Non-pigmented ciliary epithelial cell (primary cell): ENCODE measurements at regions not wholly inside any gene's neighbourhood (a gene's known extent, or its start where the extent isn't known, plus 50 kb on each side); places are given as distances from the start of the nearest gene placed in this dataset.
"Not testable (repeated sequence)": the region's sequence is repeated elsewhere in the genome, so short reads cannot be mapped to it uniquely, and the experiment has no call there.

Experiments used
- DNase-seq: peaks from one replicate; pipeline ENCODE4 v3.0.0-alpha.2; 2010; ENCODE audit warnings: low read depth

DNA sequence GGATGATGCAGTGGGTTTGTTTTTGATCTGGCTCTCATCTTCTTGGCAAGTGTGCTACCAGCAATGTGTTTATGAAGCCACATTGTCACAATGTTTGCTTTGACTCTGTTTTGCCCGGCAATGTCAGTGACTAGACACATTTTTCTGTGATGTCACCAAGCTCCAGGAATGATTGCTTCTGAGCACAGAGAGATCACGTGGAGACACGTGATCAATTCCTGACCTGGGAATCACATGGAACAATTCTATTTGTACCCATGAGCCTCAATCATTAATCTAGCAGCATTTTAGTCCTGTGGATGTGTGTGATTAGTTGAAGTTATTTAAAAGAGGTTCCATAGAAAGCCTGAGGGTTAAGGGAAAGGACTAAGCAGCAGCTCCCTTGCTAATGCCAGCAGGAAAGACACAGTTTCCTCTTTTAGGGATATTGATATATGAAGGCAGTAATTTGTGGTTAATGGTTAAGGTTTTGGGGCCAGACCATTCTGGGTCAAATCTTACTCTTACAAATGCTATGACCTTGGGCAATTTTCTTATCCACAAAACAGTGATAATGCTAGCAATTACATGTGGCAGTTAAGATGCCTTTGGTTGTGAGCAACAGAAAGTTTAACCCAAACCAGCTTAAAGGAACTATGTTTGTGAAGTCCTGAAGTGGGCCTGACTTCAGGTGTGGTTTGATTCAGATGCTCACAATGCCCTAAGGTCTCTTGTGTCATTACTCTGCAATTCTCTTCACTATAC, 59.0 kb downstream of the FASLG start:
- DNase-seq: no peak

GRCh38 chr1:172719066-172719627, 60.2 kb downstream of the FASLG start:
- no peak for DNase-seq

DNA sequence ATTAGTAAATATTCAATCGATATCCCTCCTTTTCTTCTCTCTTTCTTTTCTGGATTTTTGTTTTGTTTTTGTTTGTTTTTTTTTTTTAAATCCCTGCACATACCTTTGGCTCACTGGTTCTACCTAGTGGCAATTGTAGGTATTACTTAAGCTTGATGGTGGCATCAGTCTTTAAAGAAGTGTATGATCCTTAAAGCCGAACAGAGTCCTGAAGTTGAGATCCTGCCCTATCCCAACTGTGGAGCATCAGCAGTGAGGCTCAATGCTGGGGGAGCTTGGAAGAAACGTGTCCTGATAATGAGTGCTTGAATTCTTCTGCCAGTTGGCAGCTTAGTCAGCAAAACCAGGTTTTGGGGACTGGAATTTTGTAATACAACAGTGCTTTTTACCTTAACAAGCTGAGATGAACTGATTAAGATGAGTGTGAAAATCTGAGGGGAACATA, 60.8 kb downstream of the FASLG start:
- DNase-seq: no peak

- DNase-seq: no peak
Measured at GRCh38 chr1:172720339-172720738, 61.4 kb downstream of the FASLG start.

GRCh38 chr1:172723251-172723650, 64.3 kb downstream of the FASLG start:
- no peak for DNase-seq

GRCh38 chr1:172724232-172724631, 65.3 kb downstream of the FASLG start:
- no peak for DNase-seq

DNA sequence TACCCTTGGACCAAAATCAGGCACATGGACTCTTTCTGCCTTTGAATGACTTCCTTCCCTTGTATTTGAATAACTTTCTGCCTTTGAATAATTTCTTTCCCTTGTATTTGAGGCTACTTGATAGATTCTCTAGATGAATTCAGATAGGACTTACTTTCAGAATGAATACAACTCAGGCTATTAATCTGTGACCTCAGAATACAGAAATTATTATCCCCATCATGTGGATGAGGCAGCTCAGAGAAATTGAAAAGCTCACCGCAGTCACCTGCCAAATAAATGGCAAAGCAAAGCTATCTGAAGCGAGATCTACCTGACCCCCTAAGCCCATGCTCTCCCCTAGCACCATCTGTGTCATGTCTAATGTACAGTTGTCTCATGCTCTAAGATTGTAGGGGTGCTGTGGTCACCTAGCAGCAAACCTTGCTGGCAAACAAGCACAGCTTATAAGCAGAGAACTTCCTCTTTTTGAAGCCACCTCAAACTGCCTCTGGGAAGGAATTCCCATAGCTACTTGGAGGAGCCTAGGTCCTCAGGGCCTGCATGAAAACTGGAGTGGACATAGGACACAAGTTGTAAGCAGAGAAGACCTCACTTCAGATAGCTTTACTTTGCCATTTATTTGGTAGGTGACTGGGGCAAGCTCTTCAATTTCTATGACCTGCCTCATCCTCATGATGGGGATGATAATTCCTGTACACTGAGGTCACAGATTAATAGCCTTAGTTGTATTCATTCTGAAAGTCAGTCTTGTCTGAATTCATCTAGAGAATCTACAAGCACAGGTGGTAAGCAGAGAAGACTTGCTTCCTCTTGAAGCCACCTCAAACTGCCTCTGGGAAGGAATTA, 66.1 kb downstream of the FASLG start:
- DNase-seq: no peak

DNA sequence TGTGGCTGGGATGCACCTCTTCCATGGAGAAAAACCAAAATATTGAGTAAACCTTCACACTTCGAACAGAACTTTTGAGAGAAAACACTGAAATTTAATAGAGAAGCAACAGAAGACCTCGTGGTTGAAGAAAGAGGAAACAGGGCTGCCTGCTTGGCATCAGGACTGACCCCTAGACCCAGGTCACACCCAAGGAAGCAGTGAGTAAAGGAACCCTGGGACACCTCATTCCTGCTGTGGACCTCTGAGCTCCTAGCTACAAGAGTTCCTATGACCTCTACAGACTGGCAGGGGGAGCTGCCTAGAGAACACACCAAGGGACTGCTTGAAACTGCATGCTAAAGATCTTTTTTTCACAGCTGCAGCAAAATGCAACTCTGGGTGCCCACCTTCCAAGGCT, 67.8 kb downstream of the FASLG start:
- DNase-seq: no peak

DNA sequence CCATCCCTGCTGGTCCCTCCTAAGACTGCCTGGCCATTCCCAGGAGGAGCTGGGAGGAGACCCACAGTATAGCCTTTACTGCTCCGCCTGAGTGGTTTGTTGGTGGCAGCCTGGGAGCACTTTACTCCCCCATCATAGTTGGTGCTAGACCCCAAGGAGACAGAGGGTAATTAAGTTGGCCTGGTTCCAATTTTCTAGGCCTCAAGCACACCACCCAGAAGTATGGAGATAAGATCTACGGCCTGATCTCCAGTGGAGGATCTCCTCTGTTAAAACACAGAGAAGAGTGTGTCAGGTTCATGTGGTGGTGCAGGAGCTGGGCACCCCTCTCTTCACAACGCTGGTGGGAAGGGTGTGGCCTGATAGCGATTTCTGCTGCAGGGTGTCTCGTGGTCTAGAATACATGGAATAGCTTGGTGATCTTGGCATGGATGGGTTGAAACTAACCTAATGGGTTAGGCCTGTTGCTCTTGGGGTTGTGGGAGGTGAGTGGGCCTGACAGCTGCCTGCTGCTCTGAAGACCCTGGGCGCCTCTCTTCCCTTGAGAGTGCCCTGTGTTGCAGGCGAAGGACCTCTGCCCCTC, 68.5 kb downstream of the FASLG start:
- DNase-seq: no peak

- no peak for DNase-seq
Measured at GRCh38 chr1:172727956-172728603, 69.2 kb downstream of the FASLG start.

DNA sequence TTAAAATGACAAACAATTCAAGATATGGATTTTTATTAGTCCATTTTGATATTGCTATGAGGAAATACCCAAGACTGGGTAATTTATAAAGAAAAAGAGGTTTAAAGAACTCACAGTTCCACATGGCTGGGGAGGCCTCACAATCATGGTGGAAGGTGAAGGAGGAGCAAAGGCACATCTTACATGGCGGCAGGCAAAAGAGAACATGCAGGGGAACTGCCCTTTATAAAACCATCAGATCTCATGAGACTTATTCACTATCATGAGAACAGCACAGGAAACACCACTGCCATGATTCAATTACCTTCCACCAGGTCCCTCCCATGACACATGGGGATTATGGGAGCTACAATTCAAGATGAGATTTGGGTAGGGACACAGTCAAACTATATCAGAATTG, 69.8 kb downstream of the FASLG start:
- DNase-seq: not testable (repeated sequence)

DNA sequence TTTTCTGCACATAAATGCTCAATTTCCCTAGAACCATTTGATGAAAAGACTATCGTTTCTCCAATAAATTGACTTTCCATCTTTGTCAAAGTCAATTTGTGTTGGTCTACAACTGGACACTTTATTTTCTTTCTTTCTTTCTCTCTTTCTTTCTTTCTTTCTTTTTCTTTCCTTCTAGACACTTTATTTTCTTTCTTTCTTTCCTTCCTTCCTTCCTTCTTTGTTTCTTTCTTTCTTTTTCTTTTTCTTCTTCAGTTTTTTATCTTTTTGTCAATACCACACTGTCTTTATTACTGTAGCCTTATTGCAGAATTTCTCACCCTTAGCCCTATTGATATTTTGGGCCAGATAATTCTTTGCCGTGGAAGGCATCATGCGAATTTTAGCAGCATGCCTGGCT, 73.5 kb downstream of the FASLG start:
- DNase-seq: no peak

- DNase-seq: no peak
Measured at GRCh38 chr1:172733815-172734214, 74.9 kb downstream of the FASLG start.

DNA sequence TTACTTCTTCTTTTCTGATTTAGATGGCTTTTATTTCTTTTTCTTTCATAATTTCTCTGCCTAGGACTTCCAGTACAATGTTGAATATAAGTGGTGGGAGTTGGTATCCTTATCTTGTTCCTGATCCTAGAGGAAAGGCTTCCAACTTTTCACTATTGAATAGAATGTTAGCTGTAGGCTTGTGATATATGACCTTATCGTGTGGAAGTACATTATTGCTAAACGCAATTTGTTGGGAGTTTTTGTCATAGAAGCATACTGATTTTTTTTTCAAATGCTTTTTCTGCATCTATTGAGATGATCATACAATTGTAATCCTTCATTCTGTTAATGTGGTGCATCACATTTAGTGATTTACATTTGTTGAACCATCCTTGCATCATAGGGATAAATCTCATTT, 79.5 kb downstream of the FASLG start:
- no peak for DNase-seq

DNA sequence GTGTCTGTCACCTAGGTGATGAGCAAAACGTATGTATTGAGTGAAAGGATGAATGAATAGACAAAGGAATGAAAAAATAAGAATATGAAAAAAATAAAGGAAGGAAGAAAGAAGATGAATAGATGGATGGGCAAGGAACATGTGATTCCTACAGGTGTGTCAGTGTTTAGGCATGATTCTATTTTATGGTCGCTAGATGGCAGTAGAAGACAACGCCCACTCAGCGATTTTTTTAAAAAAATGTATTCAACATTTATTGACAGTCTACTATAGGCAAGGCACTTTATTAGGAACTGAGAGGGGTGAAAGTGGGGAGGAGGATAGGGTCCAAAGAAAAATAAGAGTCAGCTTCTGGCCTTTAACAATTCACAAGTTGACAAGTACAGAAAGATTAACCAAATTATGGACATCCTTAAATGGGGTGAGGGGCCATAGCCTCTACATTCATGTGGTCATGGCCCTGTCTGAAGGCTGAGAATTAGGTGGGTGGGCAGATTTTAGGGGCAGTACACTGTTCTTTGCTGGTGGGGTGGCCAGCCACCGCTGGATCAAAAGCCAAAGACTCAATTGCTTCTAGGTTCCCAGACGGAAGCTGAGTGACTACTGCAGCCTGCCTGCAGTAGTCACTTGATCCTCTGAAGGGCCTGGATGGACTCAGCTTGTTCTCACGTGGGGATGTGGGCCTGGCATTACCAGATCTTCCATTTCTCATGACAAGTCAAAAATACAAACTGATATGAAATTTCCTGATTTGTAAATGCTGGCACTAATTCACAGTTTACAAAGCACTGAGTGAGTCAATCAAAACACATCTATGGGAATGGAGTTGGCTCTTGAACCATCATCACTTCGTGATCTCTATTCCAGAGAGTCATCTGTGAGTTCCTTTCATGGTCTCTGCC, 83.9 kb downstream of the FASLG start:
- no peak for DNase-seq

- DNase-seq: peak; percentile 83
Measured at GRCh38 chr1:172745014-172745413, 86.1 kb downstream of the FASLG start.

DNA sequence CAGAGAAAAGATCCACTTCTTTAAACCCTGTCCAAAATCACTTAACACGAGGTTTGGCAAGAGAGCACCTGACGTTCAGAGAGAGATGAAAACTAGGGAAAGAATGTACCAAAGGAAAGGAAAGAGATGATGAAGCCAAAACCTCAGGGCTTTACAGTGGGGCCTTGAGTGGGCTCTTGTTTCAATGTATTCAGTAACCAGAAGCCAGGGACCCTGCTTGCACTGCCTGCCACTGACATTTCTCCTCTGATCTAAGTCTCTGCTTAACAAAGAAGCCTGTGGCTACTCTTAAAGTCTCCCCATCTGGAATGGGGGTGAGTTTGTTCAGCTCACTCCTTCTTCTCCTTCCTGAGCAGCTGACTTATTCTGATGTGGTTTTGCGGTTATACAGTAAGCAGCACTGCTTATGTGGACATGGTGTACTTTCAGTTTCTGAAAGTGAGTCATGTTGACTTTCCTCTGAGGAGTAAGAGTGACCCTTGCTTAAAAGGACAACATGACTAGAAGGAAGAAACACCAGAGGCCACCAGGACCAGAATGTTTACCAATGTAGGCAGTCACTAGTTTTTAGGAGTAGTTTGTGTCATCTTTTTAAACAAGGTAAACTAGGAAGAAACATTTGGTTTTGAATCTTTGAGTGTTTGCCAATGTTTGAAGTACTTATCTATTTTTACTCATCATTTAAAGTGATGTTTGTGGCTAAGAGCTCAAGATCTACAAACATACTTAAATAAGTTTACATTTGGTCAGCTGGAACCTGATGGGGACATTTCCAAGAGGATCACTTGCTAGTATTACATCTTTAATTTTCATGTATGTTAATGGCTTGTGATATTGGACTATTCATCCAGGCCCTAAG, 87.4 kb downstream of the FASLG start:
- DNase-seq: peak; percentile 99

DNA sequence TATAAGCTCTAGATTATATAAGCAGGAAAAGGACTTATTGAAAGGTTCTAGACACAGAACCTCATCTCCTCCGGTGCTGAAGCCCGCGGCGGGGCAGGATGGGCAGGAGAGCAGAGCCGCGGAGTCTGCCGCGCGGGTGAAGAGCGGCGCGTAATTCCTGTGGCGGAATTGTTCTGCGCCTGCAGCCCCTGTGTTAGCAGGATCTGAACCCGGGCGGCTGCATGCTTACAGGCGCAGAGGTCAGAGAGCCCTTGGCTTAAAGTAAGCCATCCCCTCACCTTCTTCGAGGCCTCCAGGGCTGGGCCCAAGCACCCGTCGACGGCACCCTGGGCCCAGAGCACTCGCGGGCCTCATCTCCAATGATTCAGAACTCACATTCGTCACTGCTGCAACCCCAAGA, 89.3 kb downstream of the FASLG start:
- no peak for DNase-seq

DNA sequence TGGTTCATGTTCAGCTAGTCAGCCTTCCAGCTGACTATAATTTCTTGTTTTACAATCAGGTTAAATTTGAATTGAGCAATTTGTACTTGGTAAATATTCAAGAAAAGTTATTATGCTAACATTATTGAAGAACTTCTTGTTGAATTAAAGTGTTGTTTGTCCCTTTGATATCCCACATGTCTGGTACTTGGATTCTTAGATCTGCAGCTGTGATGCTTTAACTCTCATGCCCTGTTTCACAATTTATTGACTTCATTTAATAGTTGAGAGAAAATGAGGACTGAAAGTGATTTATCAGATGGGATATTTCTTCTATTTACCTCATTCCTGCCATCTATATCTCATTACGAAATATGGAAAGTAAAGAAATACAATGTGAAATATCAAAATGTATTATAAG, 92.8 kb downstream of the FASLG start:
- no peak for DNase-seq

DNA sequence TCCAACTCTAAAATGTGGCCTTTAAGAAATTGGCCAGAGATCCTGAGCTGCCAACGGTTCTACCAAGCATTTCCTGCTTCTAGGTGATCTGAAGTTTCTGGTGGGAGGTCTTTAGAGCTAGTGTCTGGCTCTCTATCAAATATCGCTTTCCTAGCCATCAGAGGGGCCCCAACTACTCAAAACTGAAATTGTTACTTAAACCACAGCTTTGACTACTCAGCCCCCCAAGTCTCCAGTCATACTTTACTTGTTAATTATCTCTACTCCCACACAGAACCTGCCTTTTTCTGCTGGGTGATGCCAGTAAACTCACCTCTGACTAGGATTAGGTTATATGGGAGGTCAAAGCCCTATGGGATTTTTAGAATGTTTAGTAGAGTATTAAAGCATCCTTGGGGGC, 95.1 kb downstream of the FASLG start:
- no peak for DNase-seq
